Gastrocnemius medialis (tissue), 4 donors: ENCODE measurements at regions not wholly inside any gene's neighbourhood (a gene's known extent, or its start where the extent isn't known, plus 50 kb on each side); places are given as distances from the start of the nearest gene placed in this dataset.

ENCODE experiments used
- POLR2A ChIP-seq, 2 donors: fragments of 450-650 bp; IDR thresholded peaks; one replicate each; pipeline ENCODE4 v1.6.1; 2017; ENCODE audit warnings: antibody characterized with exemption in 2 of 2, mild to moderate bottlenecking in 2 of 2, moderate library complexity in 2 of 2
- TF ChIP-seq, protein P1 (sequence below), 5 experiments: fragments of 450-650 bp in 3 of 5; fragments of 200-600 bp in 2 of 5; sonication (generic) in 2 of 5; IDR thresholded peaks in 4 of 5; conservative IDR thresholded peaks in 1 of 5; 1 replicate in 4 of 5; 2 replicates in 1 of 5; pipeline ENCODE4 v1.5.1; 2016 to 2019; ENCODE audit warnings: antibody characterized with exemption in 5 of 5, mild to moderate bottlenecking in 3 of 5, moderate library complexity in 3 of 5

DNA sequence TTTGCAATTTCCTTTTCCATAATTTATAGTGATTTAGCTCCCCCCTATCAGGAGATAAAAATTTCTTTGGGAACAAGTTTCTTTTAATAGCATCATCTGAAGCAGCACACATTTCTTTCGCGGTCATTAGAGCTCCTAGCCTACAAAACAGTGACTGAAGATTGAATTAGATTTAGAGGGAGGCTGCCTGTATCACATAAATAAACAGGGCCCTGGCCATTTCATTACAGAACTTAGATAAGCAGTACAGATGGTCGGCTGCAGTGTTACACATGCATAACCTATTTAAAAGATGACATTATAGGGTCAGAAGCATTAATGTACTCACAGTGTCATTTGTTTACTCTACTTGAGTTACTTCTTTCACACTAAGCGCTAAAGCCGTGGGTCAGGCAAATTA is 81.4 kb upstream of the SLC25A26 start:
- TF ChIP-seq, protein P1, sequence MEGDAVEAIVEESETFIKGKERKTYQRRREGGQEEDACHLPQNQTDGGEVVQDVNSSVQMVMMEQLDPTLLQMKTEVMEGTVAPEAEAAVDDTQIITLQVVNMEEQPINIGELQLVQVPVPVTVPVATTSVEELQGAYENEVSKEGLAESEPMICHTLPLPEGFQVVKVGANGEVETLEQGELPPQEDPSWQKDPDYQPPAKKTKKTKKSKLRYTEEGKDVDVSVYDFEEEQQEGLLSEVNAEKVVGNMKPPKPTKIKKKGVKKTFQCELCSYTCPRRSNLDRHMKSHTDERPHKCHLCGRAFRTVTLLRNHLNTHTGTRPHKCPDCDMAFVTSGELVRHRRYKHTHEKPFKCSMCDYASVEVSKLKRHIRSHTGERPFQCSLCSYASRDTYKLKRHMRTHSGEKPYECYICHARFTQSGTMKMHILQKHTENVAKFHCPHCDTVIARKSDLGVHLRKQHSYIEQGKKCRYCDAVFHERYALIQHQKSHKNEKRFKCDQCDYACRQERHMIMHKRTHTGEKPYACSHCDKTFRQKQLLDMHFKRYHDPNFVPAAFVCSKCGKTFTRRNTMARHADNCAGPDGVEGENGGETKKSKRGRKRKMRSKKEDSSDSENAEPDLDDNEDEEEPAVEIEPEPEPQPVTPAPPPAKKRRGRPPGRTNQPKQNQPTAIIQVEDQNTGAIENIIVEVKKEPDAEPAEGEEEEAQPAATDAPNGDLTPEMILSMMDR (IDR thresholded peaks at IDR 0.05 in 4 of 5, conservative IDR thresholded peaks at IDR 0.05 in 1 of 5): no peak
- TF ChIP-seq POLR2A (IDR thresholded peaks at IDR 0.05): no peak
